Epidermal melanocyte (primary cell): ENCODE measurements at regions not wholly inside any gene's neighbourhood (a gene's known extent, or its start where the extent isn't known, plus 50 kb on each side); places are given as distances from the start of the nearest gene placed in this dataset.

Experiments used
- DNase-seq: peaks from one replicate; pipeline ENCODE4 v3.0.0; 2011; ENCODE audit warnings: low spot score; ENCODE audit not compliant: insufficient read length

GRCh38 chr5:52497133-52497693, 290.5 kb upstream of the ITGA1 start:
- no peak for DNase-seq

GRCh38 chr5:52498607-52499006, 289.1 kb upstream of the ITGA1 start:
- DNase-seq: no peak

GRCh38 chr5:52502460-52502999, 285.2 kb upstream of the ITGA1 start:
- no peak for DNase-seq

GRCh38 chr5:52504584-52505240, 283.0 kb upstream of the ITGA1 start:
- no peak for DNase-seq

GRCh38 chr5:52517667-52518066, 270.0 kb upstream of the ITGA1 start:
- DNase-seq: no peak

- DNase-seq: no peak
Observed at GRCh38 chr5:52520171-52520570, 267.5 kb upstream of the ITGA1 start.

GRCh38 chr5:52521236-52521635, 266.5 kb upstream of the ITGA1 start:
- DNase-seq: no peak

GRCh38 chr5:52523701-52524100, 264.0 kb upstream of the ITGA1 start:
- no peak for DNase-seq

- DNase-seq: no peak
Observed at GRCh38 chr5:52531105-52531504, 256.6 kb upstream of the ITGA1 start.

GRCh38 chr5:52543594-52543993, 244.1 kb upstream of the ITGA1 start:
- no peak for DNase-seq

GRCh38 chr5:52544738-52545137, 243.0 kb upstream of the ITGA1 start:
- no peak for DNase-seq

- no peak for DNase-seq
Observed at GRCh38 chr5:52554293-52554692, 233.4 kb upstream of the ITGA1 start.

GRCh38 chr5:52560366-52560765, 227.3 kb upstream of the ITGA1 start:
- DNase-seq: no peak

GRCh38 chr5:52562473-52562872, 225.2 kb upstream of the ITGA1 start:
- DNase-seq: no peak

GRCh38 chr5:52564587-52564986, 223.1 kb upstream of the ITGA1 start:
- no peak for DNase-seq

- DNase-seq: no peak
Observed at GRCh38 chr5:52577546-52577945, 210.2 kb upstream of the ITGA1 start.

GRCh38 chr5:52579391-52579790, 208.3 kb upstream of the ITGA1 start:
- DNase-seq: no peak

- no peak for DNase-seq
Observed at GRCh38 chr5:52580921-52581320, 206.8 kb upstream of the ITGA1 start.

- no peak for DNase-seq
Observed at GRCh38 chr5:52582313-52582712, 205.4 kb upstream of the ITGA1 start.

- DNase-seq: no peak
Observed at GRCh38 chr5:52587131-52587530, 200.6 kb upstream of the ITGA1 start.

GRCh38 chr5:52597625-52598024, 190.1 kb upstream of the ITGA1 start:
- DNase-seq: no peak

GRCh38 chr5:52598968-52599367, 188.7 kb upstream of the ITGA1 start:
- no peak for DNase-seq
